ENCODE measurements at regions not wholly inside any gene's neighbourhood (a gene's known extent, or its start where the extent isn't known, plus 50 kb on each side); places are given as distances from the start of the nearest gene placed in this dataset.
"Not testable (repeated sequence)": the region's sequence is repeated elsewhere in the genome, so short reads cannot be mapped to it uniquely, and the experiment has no call there.

DNA sequence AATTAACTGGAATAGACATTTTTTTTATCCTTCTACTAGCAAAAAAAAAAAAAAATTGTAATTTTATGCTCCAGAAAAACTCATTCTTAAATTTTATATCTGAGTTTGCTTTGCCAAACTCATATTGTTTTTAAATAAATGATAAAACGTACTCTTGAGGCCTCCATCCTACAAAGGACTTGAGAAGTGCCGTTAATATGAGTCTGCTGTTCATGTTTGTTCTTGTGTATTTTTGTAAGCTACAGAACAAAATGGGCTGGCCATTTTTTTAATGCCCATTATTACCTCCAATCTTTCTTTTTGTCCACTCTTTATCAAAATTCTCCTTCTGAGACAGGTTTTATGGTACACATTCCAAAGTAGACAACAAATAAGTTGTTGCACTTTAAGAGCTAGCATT is 643.5 kb upstream of the SOX9 start:
- DNase-seq (ENCODE audit: low read depth in 2 of 2), result no peak

DNA sequence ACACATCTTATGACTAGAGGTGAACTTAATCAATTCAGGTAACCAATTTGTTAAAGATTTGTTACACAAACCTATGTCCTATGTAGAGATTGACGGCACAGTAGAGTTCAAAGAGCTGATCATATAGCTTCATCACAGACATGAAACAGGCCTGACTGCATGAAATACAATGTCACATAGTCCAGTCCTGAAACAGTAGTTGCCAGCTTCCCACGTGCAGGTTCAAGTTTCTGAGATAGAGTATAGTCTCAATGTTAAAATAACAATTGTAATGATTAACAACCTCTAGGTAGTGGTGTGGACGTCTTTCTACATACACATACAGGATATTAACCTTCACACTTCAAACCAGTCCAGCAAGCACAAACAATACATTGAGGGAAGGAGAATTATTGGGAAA is 640.7 kb upstream of the SOX9 start:
- DNase-seq (ENCODE audit: low read depth in 2 of 2), result no peak

DNA sequence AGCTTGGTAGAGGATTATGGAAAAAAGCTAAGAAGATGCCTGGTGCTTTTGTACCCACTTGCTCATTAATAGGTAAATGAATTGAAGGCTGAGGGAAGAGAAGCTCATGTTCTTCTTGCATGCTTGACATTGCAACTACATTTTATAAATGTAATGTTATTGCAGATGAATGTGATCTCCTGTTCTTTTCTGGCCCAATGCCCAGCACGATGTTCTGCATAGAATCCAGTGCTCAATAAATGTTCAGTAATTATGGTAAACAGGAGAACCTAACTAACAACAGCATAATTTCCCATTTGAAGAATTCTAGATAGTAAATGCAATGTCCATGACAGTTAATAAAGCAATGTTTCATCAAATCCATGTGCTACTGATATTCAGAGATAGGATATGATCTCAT is 638.2 kb upstream of the SOX9 start:
- no peak for DNase-seq (ENCODE audit: low read depth in 2 of 2)

DNA sequence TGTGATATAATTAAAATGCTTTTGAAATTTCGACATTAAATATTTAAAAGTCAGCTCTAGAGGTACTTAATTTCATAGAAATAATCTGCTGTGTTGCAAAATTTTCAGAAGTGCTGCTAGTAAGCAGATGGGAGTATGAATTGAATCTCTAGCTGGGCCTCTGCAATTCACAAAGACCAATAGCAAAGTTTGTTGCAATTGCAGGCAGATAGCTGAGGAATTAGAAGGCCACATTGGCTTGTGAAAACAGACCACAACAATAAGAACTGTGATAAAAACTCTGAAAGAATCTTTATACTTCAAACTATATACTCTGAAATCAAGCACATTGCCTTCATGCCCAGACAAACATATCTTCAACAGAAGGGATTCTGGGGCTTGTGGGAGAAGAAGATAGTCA is 636.3 kb upstream of the SOX9 start:
- DNase-seq (ENCODE audit: low read depth in 2 of 2), result no peak

DNA sequence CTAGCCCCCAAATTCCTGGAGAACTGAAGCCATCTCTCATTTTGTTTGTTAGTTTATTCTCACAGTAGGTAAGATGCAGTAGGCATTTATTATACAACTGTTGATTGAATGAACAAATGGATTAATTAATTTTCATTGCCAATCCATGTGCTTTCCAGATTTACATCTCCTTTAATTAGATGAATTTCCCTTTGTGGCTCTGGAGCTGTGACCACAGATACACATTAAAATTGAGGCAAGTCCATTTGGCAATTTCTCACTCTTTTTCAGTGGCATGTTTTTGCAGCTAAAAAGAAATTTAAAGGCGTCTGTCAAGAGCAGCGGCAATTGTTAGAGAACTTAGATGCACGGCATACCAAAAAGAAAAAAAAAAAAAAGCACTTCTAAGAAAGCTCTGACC is 635.4 kb upstream of the SOX9 start:
- no peak for DNase-seq (ENCODE audit: low read depth in 2 of 2)

DNA sequence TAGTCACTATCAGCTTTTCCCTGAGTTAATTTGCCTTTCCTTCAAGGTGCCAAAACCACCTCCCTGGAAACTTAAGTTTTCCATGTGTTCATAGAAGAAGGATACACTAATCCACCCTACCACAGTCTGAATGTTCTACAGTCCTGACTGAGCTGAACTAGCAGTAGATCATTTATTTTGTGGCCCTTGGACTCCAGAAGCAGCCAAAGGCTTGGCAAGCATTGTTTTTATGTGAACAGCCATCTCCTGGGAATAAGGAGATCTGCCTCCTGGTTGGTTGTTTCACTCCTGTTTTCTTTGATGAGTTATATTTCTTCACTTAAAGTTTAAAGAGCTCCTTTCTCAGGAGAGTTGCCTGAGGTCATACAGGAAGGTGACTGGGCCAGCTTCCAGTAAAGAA is 634.6 kb upstream of the SOX9 start:
- DNase-seq (ENCODE audit: low read depth in 2 of 2), result no peak

DNA sequence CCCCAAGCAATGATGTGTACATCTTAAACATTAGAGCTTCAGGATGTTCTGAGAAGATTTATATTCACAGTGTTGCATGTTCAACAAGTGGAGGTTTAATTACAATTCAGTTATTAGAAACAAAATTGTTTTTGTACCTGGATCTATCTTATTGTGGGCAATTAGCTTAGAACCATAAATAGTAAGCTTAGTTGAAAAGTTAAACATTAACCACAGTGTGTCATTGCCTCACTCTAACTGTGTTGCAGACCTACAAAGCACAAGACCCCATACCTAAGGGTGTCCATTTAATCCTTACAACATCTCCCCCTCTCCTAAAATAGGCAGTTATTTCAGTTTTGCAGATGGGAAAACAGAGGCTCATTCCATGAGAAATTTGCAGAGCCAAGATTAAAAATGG is 632.0 kb upstream of the SOX9 start:
- DNase-seq (ENCODE audit: low read depth in 2 of 2), result no peak

DNA sequence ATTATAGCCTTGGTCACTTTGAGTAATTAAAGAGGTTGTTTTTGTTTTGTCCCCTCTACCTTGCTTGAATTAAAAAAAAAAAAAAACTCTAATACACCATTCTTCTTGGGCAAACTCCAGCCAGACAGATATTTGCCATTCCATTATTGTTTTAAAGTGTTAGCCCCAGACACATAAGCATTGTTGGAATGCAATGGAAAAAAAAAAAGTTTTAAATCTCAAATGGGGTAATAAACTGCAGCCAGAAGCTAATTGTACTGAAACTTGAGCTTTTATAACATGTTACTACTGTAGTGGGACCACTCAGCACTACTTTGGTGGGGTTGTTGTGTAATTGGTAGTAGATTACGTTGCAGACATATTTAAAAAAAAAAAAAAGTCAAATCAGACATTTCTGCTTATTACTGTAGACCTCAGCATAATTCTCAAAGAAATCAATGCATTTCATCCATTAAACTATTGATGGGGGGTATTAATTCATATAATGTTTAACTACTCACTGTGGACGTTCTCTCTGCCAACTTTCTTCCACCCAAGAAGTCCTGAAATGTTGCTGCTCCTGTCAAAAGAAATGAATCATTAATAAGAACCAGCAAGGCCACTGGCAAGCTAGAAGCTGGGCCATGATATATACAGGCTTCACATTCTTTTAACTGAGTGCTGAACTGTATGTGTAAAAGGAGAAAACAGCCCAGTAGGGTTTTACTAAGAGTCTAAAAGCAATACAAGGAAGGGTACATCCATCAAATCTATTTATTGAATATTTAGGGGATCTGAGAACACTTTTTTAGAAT is 626.6 kb upstream of the SOX9 start:
- DNase-seq (ENCODE audit: low read depth in 2 of 2), result no peak

DNA sequence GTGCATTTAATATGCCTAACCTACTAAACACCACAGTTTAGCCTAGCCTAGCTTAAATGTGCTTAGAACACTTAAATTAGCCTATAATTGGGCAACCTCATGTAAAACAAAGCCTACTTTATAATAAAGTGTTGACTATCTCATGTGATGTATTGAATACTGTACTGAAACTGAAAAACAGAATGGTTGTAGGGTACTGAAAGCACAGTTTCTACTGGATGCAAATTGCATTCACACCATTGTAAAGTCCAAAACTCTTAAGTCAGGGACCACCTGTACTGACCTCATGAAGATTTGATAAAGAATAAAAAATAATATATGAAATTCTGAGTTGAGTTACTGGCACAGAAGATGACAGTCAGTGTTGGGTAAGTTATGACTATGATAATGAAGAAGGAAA is 625.4 kb upstream of the SOX9 start:
- no peak for DNase-seq (ENCODE audit: low read depth in 2 of 2)

DNA sequence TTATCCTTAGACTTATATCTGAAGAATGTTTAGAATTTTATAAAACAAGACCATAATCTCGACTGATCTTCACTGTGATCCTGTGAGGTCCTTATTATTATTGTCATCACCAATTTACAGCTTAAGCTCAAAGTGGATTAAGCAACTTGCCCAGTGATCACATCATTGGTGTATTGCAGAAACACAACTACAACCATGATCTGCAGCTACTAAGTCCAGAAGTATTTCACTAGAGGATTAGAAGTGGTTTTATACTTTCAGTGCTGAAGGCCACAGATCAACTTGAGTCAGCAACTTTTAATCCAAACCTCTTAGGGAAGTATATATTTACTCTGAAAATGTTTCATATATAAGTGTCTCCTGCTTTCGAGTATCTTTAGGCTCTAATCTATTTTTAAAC is 624.3 kb upstream of the SOX9 start:
- no peak for DNase-seq (ENCODE audit: low read depth in 2 of 2)

DNA sequence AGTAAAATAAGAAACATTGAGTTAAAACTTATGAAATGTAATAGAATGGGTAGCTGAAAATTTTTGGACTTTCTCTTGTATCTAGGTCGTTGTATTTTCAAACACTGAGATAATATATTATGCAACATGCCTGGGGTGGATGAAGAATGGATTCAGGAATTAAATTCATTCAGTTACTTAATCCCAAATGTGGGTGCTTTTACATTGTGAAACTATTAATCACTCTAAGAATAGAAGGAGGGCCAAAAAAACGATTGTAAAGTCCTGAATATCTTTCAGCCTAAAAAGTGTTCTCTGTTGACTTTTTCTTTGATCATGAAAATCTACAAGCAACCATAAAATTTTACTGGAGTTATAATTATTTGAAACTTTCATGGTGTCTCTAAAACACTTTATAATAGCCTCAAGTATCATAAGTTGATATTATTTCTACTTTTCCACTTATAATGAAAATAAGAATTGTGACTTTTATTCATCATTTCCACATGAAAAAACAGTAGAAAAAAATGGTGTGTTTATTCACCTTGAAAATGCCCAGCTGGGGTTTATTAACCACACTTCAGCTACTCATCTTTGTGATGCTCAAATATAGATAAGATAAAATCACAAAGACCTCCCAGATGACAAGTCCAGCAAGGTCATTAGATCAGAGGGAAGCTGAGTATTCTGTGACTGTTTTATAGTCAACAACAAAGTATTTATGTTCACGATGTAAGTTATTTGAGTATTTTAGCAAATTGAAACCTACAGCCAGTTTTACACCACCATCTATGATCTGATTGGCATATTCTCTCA is 619.9 kb upstream of the SOX9 start:
- DNase-seq (ENCODE audit: low read depth in 2 of 2), result no peak

DNA sequence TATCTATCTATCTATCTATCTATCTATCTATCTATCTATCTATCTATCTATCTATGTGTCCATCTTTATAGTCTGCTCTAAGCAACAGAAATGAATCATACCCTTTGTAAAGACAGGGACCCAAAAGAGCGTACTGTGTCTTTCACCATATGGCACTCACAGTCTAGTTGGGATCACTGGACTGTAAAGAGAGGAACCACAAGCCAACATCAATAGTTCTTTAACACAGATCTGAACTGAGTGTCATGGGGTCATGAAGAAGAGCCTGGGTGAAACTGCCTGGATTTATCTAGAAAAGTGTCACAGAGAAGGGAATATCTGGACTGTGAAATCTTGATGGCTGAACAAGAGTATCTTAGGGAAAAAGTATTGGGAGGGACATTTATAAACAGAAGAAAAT is 619.1 kb upstream of the SOX9 start:
- DNase-seq (ENCODE audit: low read depth in 2 of 2), result no peak

DNA sequence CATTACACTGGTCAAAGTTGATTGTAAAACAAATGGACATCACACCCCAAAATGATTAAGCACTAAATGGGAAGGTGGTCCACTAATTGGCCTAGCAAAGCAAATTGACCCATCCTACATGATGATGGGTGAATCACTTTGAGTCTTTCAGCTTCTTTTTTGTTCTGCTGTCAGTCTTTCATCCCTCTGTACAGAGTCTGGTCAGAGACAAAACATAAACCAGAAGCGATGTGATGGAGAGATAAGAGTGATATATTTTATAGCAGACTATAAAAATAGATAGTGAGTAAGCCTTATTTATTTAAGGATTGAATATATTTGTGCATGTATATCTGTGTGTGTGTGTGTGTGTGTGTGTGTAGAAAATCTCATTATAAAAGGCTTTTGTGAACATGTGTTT is 618.4 kb upstream of the SOX9 start:
- DNase-seq (ENCODE audit: low read depth in 2 of 2), result no peak

DNA sequence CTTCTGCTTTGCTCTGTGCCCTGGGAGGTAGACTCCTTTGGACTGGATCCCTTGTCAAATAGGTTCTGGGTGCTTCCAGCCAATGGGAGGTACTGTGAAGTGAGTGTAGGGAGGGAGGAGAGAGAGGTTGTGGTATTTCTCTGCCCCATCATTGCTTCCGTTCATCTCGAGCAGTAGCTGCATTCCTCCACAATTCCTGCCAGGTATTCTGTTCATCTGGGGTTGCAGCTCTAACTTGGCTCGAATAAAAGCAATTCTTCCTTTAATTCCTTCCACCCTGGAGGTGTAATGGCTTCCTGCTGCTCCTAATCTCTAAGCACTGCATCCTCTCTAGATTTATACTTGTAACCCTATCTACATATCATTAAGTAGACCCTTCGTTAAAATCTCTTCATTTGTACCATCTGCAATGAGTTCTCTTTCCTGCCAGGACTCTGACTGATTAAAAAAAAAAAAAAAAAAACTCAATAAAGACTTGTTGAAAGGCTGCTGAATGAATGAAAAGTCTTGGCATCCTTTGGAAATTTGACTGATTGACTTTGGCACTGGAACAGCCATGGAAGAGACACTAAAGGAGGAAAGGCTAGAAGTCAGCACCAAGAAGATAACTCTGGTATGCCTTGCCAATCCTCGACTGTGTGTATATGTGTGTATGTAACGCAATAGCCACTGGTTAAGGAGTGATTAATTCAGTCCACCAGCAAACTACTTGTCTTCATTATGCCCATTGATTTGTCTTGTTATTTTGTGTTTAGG is 616.9 kb upstream of the SOX9 start:
- no peak for DNase-seq (ENCODE audit: low read depth in 2 of 2)

DNA sequence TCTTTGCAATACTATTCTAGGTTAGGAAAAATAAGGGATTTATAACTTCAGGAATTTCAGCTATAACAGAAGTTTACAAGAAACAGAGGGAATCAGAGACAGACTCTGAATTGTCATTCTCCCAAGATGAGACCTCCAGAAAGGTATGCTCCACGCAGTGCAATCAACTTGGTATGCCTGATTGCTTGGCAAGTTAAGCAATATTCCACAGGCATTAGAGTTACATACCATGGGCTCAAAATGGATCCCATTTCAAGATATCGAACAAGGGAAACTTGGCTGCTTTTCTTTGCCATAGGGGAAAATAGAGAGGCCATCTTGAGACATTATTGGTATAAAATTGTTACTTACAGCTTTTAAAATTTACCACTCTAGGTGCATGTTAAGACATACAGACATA is 615.6 kb upstream of the SOX9 start:
- no peak for DNase-seq (ENCODE audit: low read depth in 2 of 2)

DNA sequence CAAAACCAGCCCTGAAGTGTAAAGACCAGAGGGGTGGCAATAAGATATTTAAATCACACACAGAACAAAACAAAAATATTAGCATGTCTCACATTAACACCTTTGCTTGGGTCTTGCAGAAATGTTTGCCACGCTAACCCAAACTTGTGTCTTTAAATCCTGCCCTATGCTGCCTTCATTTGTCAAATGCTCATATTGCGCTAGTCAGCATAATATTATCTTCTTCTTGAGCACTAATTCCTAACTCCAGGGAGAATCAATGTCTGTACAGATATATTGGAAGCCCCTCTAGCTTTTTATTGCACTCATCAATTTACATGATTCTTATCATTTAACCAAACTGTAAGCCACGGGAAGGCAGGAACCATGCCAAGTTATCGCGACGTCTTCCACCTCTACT is 614.8 kb upstream of the SOX9 start:
- no peak for DNase-seq (ENCODE audit: low read depth in 2 of 2)

DNA sequence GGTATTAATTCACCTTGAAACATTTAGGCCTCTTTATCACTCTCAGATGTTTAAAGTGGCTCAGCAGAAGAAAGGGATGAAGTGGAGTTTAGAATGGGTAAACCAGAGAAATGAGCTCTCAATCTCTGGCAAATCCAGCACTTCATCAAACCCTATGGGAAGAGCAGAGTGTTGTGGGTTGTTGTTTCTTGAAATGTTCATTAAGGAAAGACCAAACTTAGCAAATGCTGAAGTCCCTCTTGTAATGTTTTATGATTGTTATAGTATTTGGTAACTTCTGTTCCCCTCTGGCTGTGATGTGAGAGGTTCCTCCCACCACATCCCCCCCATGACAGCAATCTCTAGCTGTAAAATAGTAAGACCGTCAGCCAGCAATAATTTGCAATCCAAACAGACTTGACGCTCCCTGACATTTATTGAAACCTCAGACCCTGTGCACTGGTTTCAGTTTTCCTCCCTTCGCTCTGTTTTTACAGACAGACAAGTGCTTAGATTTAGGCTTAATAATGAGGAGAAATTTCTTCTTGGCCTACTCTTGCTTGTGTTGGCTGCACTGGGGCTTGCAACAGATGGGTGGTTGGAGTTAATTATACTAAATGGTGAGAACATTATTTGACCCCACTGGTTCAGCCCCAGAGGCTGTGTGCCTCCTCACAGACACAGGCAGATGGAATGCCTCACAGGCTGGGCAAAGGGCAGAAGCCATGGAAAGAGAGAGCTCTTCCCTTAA is 609.4 kb upstream of the SOX9 start:
- DNase-seq (ENCODE audit: low read depth in 2 of 2), result no peak

DNA sequence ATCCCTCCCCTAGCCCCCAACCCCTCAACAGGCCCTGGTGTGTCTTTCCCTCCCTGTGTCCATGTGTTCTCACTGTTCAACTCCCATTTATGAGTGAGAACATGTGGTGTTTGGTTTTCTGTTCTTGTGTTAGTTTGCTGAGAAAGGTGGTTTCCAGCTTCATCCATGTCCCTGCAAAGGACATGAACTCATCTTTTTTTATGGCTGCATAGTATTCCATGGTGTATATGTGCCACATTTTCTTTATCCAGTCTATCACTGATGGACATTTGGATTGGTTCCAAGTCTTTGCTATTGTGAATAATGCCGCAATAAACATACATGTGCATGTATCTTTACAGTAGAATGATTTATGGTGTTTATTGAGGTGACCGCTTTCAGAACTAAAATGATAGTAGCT is 607.1 kb upstream of the SOX9 start:
- DNase-seq (ENCODE audit: low read depth in 2 of 2), result not testable (repeated sequence)

DNA sequence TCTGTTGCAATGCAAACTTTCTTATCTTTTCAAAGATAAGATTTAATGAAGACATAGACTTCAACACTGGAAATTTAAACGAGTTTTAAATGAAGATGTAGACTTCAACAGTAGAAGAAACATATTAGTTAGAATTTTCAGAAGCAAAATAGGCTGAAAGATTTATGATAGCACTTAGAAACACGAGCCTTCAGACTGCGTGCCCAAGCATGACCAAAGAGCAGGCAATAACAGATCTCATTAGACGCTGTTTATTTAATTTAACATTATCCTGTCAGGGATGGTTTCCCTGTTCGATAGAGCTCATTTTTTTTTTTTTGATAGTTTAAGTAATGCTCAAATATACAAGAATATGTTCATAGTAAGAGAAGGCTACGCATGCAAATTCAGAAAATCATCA is 604.7 kb upstream of the SOX9 start:
- no peak for DNase-seq (ENCODE audit: low read depth in 2 of 2)

DNA sequence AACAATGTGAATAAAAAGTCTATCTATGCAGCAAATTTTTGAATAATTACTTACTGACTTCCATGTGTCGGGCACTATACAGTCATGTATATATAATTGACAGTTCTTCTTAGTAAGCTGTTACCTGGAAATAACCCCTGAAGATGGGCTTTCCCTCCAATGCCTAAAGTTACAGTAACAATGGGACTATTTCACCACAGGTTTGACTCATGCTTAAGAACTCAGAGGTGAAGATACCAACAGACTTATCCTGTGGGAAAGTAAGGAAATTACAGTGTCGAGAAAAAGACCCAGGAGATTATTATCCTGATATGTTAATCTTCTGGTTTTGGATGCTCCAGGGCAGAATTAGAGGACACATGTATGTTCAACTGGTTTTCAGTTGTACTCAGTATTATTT is 601.5 kb upstream of the SOX9 start:
- no peak for DNase-seq (ENCODE audit: low read depth in 2 of 2)

DNA sequence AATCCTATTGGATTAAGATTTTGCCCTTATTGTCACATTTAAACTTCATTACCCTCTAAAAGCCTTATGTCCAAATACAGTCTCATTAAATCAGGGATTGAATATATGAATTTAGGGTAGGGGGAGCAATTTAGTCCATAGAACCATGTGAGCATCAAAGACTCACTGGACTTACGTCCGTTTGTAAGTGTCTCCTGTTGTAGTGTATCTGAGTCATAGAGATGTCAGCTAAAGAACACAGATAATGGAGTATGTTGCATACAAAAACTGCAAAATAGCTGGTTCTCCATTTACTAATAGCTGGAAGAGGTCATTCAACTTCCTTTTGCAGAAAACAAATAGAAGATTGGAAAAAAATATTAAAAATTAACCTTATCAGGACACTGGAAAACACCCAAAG is 599.1 kb upstream of the SOX9 start:
- no peak for DNase-seq (ENCODE audit: low read depth in 2 of 2)

DNA sequence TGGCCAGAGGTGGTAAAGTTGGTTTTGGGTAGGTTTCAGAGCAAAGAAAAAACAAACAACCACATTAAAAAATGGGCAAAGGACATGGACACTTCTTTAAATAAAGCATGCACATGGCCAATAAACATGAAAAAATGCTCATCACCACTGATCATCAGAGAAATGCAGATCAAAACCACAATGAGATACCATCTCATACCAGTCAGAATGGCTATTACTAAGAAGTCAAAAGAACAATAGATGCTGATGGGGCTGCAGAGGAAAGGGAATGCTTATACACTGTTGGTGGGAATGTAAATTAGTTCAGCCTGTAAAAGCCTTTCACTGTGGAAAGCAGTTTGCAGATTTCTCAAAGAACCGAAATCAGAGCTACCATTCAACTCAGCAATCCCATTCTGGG is 598.4 kb upstream of the SOX9 start:
- DNase-seq (ENCODE audit: low read depth in 2 of 2), result no peak

Data from stimulated activated CD8-positive, alpha-beta memory T cell treated with anti-CD3 and anti-CD28 coated beads, Interleukin-2, amount 100 ng/mL, for 1 hour (primary cell).